IMR-90 (cell line): ENCODE measurements at regions not wholly inside any gene's neighbourhood (a gene's known extent, or its start where the extent isn't known, plus 50 kb on each side); places are given as distances from the start of the nearest gene placed in this dataset.

ENCODE experiments used
- ATAC-seq: fragments of 200-7000 bp; cut with Tn5 transposase; 2 replicates; pipeline ENCODE4 v1.9.1; 2020; ENCODE audit warnings: low read depth, mild to moderate bottlenecking, moderate library complexity
- BruUV-seq: library from RNA; stranded (reverse); fragments of 400-500 nt; replicated peaks from 2 replicates; lab custom pipeline; 2021; lab: Mats Ljungman, UMichigan
- CTCF ChIA-PET: fragments of 300-600 bp; formaldehyde crosslinking; extraction: SDS; loops from one replicate; lab custom pipeline; 2021; ENCODE audit warnings: antibody characterized with exemption; lab: Yijun Ruan, JAX
- POLR2A ChIA-PET: fragments of 300-600 bp; sonication (Branson Sonifier 250); formaldehyde crosslinking; loops from one replicate; lab custom pipeline; 2022; ENCODE audit warnings: antibody characterized with exemption; ENCODE audit not compliant: unreplicated experiment; lab: Charles Lee
- DNase-seq: peaks from one replicate; pipeline ENCODE4 v3.0.0; 2013
- H2AFZ ChIP-seq: replicated peaks from 2 replicates; pipeline ENCODE3; 2013; ENCODE audit warnings: low read length, mild to moderate bottlenecking; ENCODE audit not compliant: poor library complexity
- H2AK5ac ChIP-seq: 2 replicates; pipeline ENCODE4 v1.6.1; 2013; ENCODE audit warnings: low read depth, low read length, inconsistent platforms
- H2AK9ac ChIP-seq: replicated peaks from 2 replicates; pipeline ENCODE3; 2013; ENCODE audit warnings: mild to moderate bottlenecking, low read depth, low read length, moderate library complexity; ENCODE audit not compliant: poor library complexity
- H2BK120ac ChIP-seq: 2 replicates; pipeline ENCODE4 v1.6.1; 2013; ENCODE audit warnings: low read depth, low read length, inconsistent platforms
- H2BK15ac ChIP-seq: 3 replicates; pipeline ENCODE4 v1.6.1; 2013; ENCODE audit warnings: low read depth, low read length, inconsistent platforms
- H2BK20ac ChIP-seq: 2 replicates; pipeline ENCODE4 v1.6.1; 2013; ENCODE audit warnings: low read depth, mild to moderate bottlenecking, inconsistent platforms, low read length, moderate library complexity
- H2BK5ac ChIP-seq: 2 replicates; pipeline ENCODE4 v1.6.1; 2013; ENCODE audit warnings: mild to moderate bottlenecking, low read depth, low read length, inconsistent platforms; ENCODE audit not compliant: poor library complexity, severe bottlenecking
- H3K14ac ChIP-seq: replicated peaks from 2 replicates; pipeline ENCODE4 v1.6.1; 2013; ENCODE audit warnings: low read depth, low read length, inconsistent platforms
- H3K18ac ChIP-seq: 2 replicates; pipeline ENCODE4 v1.6.1; 2013; ENCODE audit warnings: low read depth, low read length, control low read depth
- H3K23ac ChIP-seq: 2 replicates; pipeline ENCODE4 v1.6.1; 2013; ENCODE audit warnings: low read depth, low read length, inconsistent platforms
- H3K27ac ChIP-seq: 2 replicates; pipeline ENCODE4 v1.5.1; 2013; ENCODE audit warnings: mild to moderate bottlenecking, control low read depth, low read length; ENCODE audit not compliant: insufficient read depth
- H3K27me3 ChIP-seq: 2 replicates; pipeline ENCODE4 v1.6.1; 2013; ENCODE audit warnings: low read length; ENCODE audit not compliant: control insufficient read depth, insufficient read depth
- H3K36me3 ChIP-seq: 2 replicates; pipeline ENCODE4 v1.6.1; 2013; ENCODE audit warnings: low read length, mixed read lengths; ENCODE audit not compliant: control insufficient read depth, insufficient read depth
- H3K4ac ChIP-seq: 2 replicates; pipeline ENCODE4 v1.6.1; 2013; ENCODE audit warnings: low read depth, low read length, inconsistent platforms
- H3K4me1 ChIP-seq: 2 replicates; pipeline ENCODE4 v1.6.1; 2013; ENCODE audit warnings: low read length, mixed read lengths; ENCODE audit not compliant: control insufficient read depth, insufficient read depth
- H3K4me2 ChIP-seq: 2 replicates; pipeline ENCODE4 v1.6.1; 2013; ENCODE audit warnings: low read depth, mild to moderate bottlenecking, control low read depth, low read length, moderate library complexity
- H3K4me3 ChIP-seq: 2 replicates; pipeline ENCODE4 v1.5.1; 2013; ENCODE audit warnings: low read depth, mild to moderate bottlenecking, control low read depth, low read length, moderate library complexity; ENCODE audit not compliant: insufficient read depth
- H3K56ac ChIP-seq: 2 replicates; pipeline ENCODE4 v1.6.1; 2013; ENCODE audit warnings: low read length, inconsistent platforms; ENCODE audit not compliant: insufficient read depth; ENCODE audit errors: extremely low read depth
- H3K79me1 ChIP-seq, 2 experiments: 2 replicates each; pipeline ENCODE4 v1.6.1; 2013; ENCODE audit warnings: low read length in 2 of 2, inconsistent platforms in 1 of 2, low read depth in 1 of 2
- H3K9ac ChIP-seq: 2 replicates; pipeline ENCODE4 v1.6.1; 2013; ENCODE audit warnings: low read depth, low read length, control low read depth
- H3K9me1 ChIP-seq: 2 replicates; pipeline ENCODE4 v1.6.1; 2013; ENCODE audit warnings: low read length, inconsistent platforms; ENCODE audit not compliant: insufficient read depth
- H3K9me3 ChIP-seq: 2 replicates; pipeline ENCODE4 v1.6.1; 2013; ENCODE audit warnings: low read length; ENCODE audit not compliant: control insufficient read depth, insufficient read depth
- H4K20me1 ChIP-seq: 2 replicates; pipeline ENCODE4 v1.6.1; 2013; ENCODE audit warnings: low read length, inconsistent platforms; ENCODE audit not compliant: insufficient read depth
- H4K5ac ChIP-seq: 2 replicates; pipeline ENCODE4 v1.6.1; 2013; ENCODE audit warnings: mild to moderate bottlenecking, low read depth, low read length, control low read depth
- H4K8ac ChIP-seq, 2 experiments: 2 replicates each; pipeline ENCODE4 v1.6.1; 2013; ENCODE audit warnings: low read depth in 2 of 2, low read length in 2 of 2, control low read depth in 1 of 2, inconsistent platforms in 1 of 2
- H4K91ac ChIP-seq: 2 replicates; pipeline ENCODE4 v1.6.1; 2013; ENCODE audit warnings: low read depth, low read length, inconsistent platforms; ENCODE audit not compliant: insufficient read depth
- BHLHE40 ChIP-seq: fragments of 150-350 bp; IDR thresholded peaks from 2 replicates; pipeline ENCODE4 v1.6.1; 2016; ENCODE audit warnings: mild to moderate bottlenecking, low read depth, low read length
- CEBPB ChIP-seq: IDR thresholded peaks from 2 replicates; pipeline ENCODE4 v1.6.1; 2012; ENCODE audit warnings: low read depth, low read length, improper control_type of control experiment
- CHD1 ChIP-seq: IDR thresholded peaks from 2 replicates; pipeline ENCODE4 v1.6.1; 2012; ENCODE audit warnings: low read depth, low read length, improper control_type of control experiment
- FOS ChIP-seq: fragments of 150-350 bp; IDR thresholded peaks from 2 replicates; pipeline ENCODE4 v1.6.1; 2016; ENCODE audit warnings: low read depth, low read length
- MAFK ChIP-seq: IDR thresholded peaks from 2 replicates; pipeline ENCODE4 v1.6.1; 2012; ENCODE audit warnings: low read depth, low read length, improper control_type of control experiment
- MAZ ChIP-seq: IDR thresholded peaks from 2 replicates; pipeline ENCODE4 v1.6.1; 2012; ENCODE audit warnings: low read depth, mild to moderate bottlenecking, low read length, improper control_type of control experiment, moderate library complexity, borderline replicate concordance
- MXI1 ChIP-seq: IDR thresholded peaks from 2 replicates; pipeline ENCODE4 v1.6.1; 2012; ENCODE audit warnings: low read depth, mild to moderate bottlenecking, low read length, moderate library complexity, borderline replicate concordance
- NFE2L2 ChIP-seq: fragments of 150-350 bp; IDR thresholded peaks from 2 replicates; pipeline ENCODE4 v1.6.1; 2016; ENCODE audit warnings: low read depth, mild to moderate bottlenecking, low read length
- POLR2A ChIP-seq: IDR thresholded peaks from 2 replicates; pipeline ENCODE4 v1.6.1; 2012; ENCODE audit warnings: mild to moderate bottlenecking, low read depth, low read length
- RAD21 ChIP-seq: IDR thresholded peaks from 2 replicates; pipeline ENCODE4 v1.6.1; 2012; ENCODE audit warnings: low read length, improper control_type of control experiment
- RCOR1 ChIP-seq: IDR thresholded peaks from 2 replicates; pipeline ENCODE4 v1.6.1; 2012; ENCODE audit warnings: mild to moderate bottlenecking, low read length, improper control_type of control experiment; ENCODE audit not compliant: insufficient replicate concordance
- RFX5 ChIP-seq: IDR thresholded peaks from 2 replicates; pipeline ENCODE4 v1.8.0; 2012; ENCODE audit warnings: low read depth, mild to moderate bottlenecking, low read length, moderate library complexity
- SMC3 ChIP-seq: fragments of 150-350 bp; IDR thresholded peaks from 2 replicates; pipeline ENCODE4 v1.6.1; 2016; ENCODE audit warnings: low read depth, mild to moderate bottlenecking, antibody characterized with exemption, low read length, moderate library complexity
- WGBS, 2 experiments: methylation state at CpG; one replicate each; pipeline versions ENCODE4 v1.1.5 to v1.1.7; 2013; ENCODE audit warnings: missing lambda C conversion rate in 2 of 2; ENCODE audit not compliant: insufficient read length in 1 of 2; ENCODE audit errors: extremely low coverage in 2 of 2; 5-methylcytosine and 5-hydroxymethylcytosine counted together
- dilution Hi-C: fragments of 300-500 bp; cut with HindIII; formaldehyde crosslinking; loops from one replicate; pipeline ENCODE4 v1.14.3; 2018; ENCODE audit warnings: low sequenced_read_pairs; ENCODE audit not compliant: unreplicated experiment
- in situ Hi-C: fragments of 300-500 bp; cut with MboI; formaldehyde crosslinking; loops from 3 replicates; pipeline ENCODE4 v1.14.3; 2019; ENCODE audit warnings: low sequenced_read_pairs, inconsistent platforms, mixed read lengths
- intact Hi-C: fragments of 100-400 bp; cut with micrococcal nuclease; formaldehyde crosslinking; loops from 2 replicates; pipeline ENCODE4 v1.10.0; 2022
- TF ChIP-seq, protein P1 (sequence below): fragments of 150-350 bp; IDR thresholded peaks from 2 replicates; pipeline ENCODE4 v1.6.1; 2016; ENCODE audit warnings: low read depth, mild to moderate bottlenecking, low read length, moderate library complexity, borderline replicate concordance
- TF ChIP-seq, protein P2 (sequence below): conservative IDR thresholded peaks from 2 replicates; pipeline ENCODE4 v1.5.1; 2012; ENCODE audit warnings: mild to moderate bottlenecking, low read depth, low read length, improper control_type of control experiment
- TF ChIP-seq, protein P3 (sequence below): fragments of 150-350 bp; IDR thresholded peaks from 2 replicates; pipeline ENCODE4 v1.6.1; 2017; ENCODE audit warnings: mild to moderate bottlenecking, antibody characterized with exemption, low read length, low read depth

DNA sequence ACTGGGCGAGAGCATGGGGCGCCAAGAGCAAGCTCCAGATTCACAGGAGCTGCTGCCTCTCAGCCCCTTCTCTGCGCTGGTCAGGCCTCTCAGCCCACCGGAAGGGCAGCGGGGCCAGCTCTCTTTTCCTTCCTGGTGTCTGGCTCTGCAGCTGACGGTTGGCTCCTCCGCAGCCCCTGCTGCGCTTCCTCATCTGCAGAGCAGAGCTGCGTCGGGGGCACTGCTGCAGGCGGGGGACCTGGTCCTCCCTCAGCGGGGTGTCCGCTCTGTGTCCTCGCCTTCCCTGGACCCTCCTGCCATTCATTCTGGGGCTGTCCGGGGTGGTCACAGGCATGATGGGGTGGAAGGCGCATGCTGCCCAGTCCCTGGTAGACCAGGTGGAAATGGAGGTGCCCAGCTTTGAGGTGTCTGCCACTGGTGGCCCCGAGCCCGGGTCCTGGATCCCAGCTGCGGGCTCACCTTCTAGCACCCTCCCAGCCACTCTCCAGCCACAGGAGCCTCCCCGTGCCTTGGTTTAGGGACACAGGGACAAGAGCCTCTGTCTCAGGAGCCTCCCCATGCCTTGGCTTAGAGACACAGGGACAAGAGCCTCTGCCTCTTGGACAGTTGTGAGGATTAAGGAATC, 84.8 kb downstream of the IRF8 start:
- Histone ChIP-seq H3K9me1 (no peaks in the 10 kb centered on the region; the same call in 1 of the 2 replicates), H3K4ac (no peak overlapping the region), H3K27ac (no peak overlapping the region), H4K91ac (no peak overlapping the region), H2BK20ac (no peak overlapping the region), H4K20me1 (peaks cover 4% of the 10 kb centered on the region; the same call in 1 of the 2 replicates), H4K5ac (no peak overlapping the region), H2BK5ac (no peak overlapping the region), H2AK9ac (no peak overlapping the region), H3K27me3 (peaks cover 84% of the 10 kb centered on the region), H4K8ac (no peak overlapping the region), H3K14ac (no peak overlapping the region), H2BK120ac (no peak overlapping the region), H3K4me3 (no peak overlapping the region), H3K23ac (no peak overlapping the region), H2AK5ac (no peak overlapping the region), H3K9me3 (no peaks in the 10 kb centered on the region), H2AFZ (no peak overlapping the region), H3K9ac (no peak overlapping the region), H3K56ac (no peak overlapping the region), H2BK15ac (no peak overlapping the region), H3K4me1 (no peaks in the 10 kb centered on the region), H3K18ac (no peak overlapping the region), H3K79me1 (no peaks in the 10 kb centered on the region), H3K4me2 (no peak overlapping the region), H3K36me3 (no peaks in the 10 kb centered on the region)
- no peak for TF ChIP-seq FOS
- TF ChIP-seq, protein P1, sequence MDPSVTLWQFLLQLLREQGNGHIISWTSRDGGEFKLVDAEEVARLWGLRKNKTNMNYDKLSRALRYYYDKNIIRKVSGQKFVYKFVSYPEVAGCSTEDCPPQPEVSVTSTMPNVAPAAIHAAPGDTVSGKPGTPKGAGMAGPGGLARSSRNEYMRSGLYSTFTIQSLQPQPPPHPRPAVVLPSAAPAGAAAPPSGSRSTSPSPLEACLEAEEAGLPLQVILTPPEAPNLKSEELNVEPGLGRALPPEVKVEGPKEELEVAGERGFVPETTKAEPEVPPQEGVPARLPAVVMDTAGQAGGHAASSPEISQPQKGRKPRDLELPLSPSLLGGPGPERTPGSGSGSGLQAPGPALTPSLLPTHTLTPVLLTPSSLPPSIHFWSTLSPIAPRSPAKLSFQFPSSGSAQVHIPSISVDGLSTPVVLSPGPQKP = no peak
- TF ChIP-seq CHD1 = no peak
- no peak for TF ChIP-seq RAD21
- TF ChIP-seq POLR2A = no peak
- no peak for TF ChIP-seq CEBPB
- no peak for TF ChIP-seq NFE2L2
- TF ChIP-seq MAZ = no peak
- TF ChIP-seq, protein P2, sequence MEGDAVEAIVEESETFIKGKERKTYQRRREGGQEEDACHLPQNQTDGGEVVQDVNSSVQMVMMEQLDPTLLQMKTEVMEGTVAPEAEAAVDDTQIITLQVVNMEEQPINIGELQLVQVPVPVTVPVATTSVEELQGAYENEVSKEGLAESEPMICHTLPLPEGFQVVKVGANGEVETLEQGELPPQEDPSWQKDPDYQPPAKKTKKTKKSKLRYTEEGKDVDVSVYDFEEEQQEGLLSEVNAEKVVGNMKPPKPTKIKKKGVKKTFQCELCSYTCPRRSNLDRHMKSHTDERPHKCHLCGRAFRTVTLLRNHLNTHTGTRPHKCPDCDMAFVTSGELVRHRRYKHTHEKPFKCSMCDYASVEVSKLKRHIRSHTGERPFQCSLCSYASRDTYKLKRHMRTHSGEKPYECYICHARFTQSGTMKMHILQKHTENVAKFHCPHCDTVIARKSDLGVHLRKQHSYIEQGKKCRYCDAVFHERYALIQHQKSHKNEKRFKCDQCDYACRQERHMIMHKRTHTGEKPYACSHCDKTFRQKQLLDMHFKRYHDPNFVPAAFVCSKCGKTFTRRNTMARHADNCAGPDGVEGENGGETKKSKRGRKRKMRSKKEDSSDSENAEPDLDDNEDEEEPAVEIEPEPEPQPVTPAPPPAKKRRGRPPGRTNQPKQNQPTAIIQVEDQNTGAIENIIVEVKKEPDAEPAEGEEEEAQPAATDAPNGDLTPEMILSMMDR = no peak
- no peak for TF ChIP-seq RCOR1
- TF ChIP-seq SMC3 = no peak
- TF ChIP-seq BHLHE40 = no peak
- no peak for TF ChIP-seq MXI1
- TF ChIP-seq MAFK = no peak
- TF ChIP-seq RFX5 = no peak
- TF ChIP-seq, protein P3, sequence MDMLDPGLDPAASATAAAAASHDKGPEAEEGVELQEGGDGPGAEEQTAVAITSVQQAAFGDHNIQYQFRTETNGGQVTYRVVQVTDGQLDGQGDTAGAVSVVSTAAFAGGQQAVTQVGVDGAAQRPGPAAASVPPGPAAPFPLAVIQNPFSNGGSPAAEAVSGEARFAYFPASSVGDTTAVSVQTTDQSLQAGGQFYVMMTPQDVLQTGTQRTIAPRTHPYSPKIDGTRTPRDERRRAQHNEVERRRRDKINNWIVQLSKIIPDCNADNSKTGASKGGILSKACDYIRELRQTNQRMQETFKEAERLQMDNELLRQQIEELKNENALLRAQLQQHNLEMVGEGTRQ = no peak
- intact Hi-C loops (no loop called here), dilution Hi-C loops (no loop called here), in situ Hi-C loops (loop anchor here (10.0 kb wide), 1 partner anchor 159 kb away; no protein-coding TSS in a partner anchor)
- 64% methylated on average over 5 of the region's 20 CpGs; no CpG with 5 or more reads in 1 of the 2 experiments for WGBS, 2 experiments
- CTCF ChIA-PET = no interaction called here
- no TSS peak for BruUV-seq
- no peak for DNase-seq
- ATAC-seq = no peak
- POLR2A ChIA-PET = no interaction called here
